NCI-H2029 treated with DMSO at 0.1 percent for 48 hours (cell line): ENCODE measurements at regions not wholly inside any gene's neighbourhood (a gene's known extent, or its start where the extent isn't known, plus 50 kb on each side); places are given as distances from the start of the nearest gene placed in this dataset.

Experiments used
- DNase-seq: peaks from one replicate; lab custom pipeline; 2025; lab: John Stamatoyannopoulos, UW

DNA sequence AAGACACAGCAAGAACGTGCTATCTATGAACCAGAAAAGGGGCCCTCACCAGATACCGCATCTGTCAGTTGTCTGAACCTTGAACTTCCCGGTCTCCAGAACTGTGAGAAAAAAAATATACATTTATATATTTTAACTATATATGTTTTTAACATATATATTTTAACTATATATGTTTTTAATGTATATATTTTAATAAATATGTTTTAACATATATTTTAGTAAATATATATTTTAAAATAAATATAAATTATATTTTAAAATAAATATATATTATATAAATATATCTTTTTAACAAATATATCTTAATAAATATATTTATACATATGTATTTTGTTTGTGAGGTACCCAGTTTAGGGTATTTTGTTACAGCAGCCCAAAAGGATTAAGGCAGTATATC, 958.2 kb upstream of the AUTS2 start:
- no peak for DNase-seq

DNA sequence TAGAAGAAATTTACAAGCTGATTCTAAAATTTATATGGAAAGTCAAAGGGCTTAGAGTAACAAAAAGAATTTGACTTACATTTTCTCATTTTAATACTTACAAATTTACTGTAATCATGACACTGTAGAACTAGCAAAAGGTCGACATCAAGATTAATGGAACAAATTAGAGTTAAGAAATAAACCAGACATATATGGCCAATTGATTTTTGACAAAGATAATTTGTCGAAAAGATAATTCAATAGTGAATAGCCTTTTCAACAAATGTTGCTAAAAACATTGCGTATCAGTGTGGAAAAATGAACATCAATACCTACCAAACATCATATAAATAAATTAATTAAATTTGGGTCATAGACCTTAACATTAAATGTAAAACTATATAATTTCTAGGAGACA, 955.5 kb upstream of the AUTS2 start:
- no peak for DNase-seq

GRCh38 chr7:68663392-68663791, 934.9 kb upstream of the AUTS2 start:
- DNase-seq: no peak

- no peak for DNase-seq
Observed at GRCh38 chr7:68671046-68671445, 927.2 kb upstream of the AUTS2 start.

- DNase-seq: no peak
Observed at GRCh38 chr7:68671671-68672070, 926.6 kb upstream of the AUTS2 start.

GRCh38 chr7:68674826-68675225, 923.4 kb upstream of the AUTS2 start:
- no peak for DNase-seq

- DNase-seq: no peak
Observed at GRCh38 chr7:68676813-68677535, 921.3 kb upstream of the AUTS2 start.

DNA sequence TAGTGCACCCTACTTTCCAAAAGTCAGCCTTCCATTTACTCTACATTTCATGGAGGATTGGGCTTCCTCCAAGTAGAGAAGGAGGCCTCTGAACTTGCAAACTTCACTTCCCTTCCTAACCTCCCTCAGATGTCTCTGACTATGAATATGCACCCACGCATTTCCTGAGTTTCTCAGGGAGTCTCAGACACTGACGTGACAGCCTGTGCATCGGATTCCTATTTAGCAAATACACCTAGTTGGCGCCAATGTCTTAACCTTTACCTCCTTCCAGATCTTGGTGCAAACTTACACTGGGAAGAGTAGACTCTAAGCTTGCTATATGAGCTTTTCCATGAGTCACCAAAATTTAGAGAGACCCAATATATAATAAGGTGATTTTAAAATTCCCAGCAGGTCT, 920.1 kb upstream of the AUTS2 start:
- DNase-seq: no peak

DNA sequence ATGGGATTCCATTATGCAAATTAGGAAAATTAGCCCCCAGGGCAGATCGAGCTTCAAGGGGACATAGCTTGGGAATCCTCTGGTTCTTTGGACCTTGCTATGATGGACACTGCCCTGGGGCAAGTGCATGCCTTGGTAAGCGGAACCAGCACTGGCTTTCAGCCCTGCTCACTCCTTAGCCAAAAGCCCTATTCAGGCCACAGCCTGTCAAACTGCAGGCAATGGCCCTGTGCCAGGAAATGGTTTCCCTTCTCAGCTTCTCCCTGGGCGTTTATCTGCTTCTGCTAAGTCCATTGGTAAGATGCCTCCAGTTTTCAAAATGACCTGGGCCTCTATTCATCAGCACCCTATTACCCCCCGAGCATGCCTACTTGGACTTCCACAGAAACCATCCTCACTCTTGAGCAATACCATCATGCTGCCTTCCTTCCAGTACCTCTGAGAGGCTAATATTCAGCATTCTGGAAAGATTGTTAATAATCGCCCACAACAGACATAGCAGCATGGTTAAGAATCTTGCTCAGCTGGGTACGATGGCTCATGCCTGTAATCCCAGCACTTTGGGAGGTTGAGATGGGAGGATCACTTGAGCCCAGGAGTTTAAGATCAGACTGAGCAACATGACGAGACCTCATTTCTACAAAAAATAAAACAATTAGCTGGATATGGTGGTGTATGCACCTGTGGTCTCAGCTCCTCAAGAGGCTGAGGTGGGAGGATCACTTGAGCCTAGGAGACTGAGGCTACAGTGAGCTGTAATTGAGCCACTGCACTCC, 918.6 kb upstream of the AUTS2 start:
- DNase-seq: peak; percentile 46

- no peak for DNase-seq
Observed at GRCh38 chr7:68680235-68680872, 917.9 kb upstream of the AUTS2 start.

DNA sequence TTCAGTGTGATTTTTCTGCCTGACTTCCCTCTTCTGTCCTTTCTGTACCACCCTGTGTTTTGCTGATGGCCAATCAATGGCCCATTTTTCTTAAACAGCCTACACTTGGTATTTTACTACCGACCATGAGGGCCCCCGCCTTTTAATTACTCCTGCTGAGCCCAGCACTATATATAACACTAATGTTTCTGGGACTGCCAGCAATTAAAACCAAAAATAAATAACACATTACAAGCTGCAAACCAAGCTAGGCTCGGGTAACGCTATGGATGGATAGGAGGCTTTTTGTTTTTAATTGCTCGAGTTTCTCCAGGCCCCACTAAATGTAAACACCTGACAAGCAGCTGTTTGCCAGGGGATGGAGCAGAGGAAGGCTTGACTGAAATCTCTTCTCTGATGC, 915.4 kb upstream of the AUTS2 start:
- peak; percentile 65 for DNase-seq

DNA sequence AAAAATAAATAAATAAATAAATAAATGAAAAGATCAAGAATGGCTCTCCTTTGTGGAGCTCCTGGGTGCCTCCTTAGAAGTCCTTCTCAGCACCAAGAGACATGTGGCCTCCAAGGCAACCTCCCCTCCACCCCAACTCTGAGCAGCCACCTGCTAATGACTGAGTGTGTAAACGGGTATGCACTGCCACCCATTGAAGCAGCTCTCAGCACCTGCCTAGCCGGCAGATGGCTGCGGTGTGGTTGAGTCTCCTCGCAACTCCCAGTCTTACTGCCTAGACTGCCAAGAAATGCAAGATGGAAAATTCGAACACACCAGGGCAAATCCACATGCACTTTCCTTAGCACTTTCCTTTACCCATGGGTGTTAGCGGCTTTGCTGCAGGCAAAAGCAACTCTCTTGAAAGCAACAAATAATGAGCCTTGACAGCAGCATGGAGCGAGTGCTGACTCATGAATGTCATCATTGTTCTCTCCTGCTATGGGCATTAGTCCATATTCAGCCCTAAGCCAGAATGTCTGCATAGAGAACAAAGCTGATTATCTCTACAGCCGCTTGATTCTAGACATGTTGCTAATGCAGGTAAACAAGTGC, 913.9 kb upstream of the AUTS2 start:
- peak; percentile 56 for DNase-seq

- no peak for DNase-seq
Observed at GRCh38 chr7:68684996-68685395, 913.3 kb upstream of the AUTS2 start.

GRCh38 chr7:68688416-68689086, 909.7 kb upstream of the AUTS2 start:
- peak; percentile 87 for DNase-seq

DNA sequence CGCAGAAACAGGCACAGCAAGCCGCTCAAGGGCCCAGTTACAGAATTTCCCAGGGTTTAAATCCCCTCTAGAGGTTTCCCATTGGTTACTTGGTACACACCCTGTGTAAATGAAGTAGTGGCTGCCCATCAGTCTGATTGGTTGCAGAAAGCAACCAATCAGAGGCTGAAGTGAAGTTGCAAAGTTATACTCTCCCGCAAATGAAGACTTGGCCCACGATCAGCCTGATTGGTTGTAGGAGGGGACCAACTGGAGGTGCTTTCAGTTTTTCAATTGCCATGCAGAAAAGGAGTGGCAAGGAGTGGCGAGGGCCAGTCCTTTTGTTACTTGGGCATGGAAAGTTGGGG, 909.2 kb upstream of the AUTS2 start:
- no peak for DNase-seq

DNA sequence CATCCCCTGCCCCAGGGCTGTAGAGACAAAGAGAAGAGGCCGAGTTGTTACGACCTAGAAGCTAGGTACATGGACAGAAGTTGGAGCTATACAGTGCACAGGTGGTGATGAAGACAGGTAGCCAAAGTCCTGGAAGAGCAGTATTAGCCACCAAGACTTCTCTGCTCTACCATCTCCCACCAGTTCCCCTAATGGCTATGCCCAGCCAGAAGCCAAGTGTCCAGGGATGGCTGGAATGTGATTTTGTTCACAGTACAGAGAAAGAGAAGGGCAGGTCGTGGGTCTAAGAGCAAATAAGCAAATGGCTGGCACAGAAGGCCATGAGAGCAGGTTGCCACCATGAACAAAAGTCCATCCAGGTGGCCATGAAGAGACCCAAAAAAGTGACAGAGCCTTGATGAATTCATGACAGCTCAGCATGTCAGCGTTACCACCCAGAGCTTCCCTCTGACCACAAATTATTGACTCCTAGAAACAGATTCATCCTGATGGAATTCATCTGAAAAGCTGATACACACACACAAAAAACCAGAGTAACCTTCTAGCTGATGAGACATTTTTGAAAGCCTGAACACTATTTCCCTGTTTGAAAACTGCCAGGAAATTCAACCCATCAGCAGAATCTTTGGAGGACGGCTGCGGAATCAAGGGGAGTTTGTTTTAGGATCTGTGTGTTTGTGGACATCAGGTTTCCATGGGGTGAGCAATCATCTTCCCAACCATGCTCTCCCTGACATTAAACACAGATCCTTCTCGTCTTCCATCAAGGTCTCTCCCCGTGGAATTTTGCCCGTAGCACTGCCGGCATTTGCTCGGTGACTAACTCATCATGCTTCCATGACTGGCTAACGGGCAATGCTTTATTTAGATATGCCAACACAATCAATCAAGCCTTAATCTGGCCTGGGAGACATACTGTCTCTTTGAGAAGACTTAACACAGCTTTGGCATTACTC, 906.7 kb upstream of the AUTS2 start:
- no peak for DNase-seq

- DNase-seq: no peak
Observed at GRCh38 chr7:68692511-68692910, 905.8 kb upstream of the AUTS2 start.

DNA sequence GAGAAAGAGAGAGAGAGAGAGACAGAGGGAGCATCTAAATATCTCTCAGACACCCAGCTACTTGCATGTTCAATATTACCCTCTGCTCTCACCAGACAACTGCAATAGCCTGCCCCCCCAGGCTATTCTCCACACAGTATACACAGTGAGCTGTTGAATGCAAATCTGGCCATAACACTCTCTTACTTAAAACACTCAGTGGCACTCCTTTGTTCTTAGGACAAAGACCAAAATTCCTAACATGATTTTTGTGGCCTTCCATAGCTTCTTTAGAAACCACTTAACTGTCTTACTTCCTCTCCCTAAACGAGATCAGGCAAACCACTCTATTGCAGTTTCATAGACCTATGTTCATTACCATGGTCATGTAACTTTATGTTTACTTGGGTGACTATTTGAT, 903.6 kb upstream of the AUTS2 start:
- DNase-seq: no peak

GRCh38 chr7:68697796-68698280, 900.4 kb upstream of the AUTS2 start:
- DNase-seq: no peak

GRCh38 chr7:68699090-68699711, 899.1 kb upstream of the AUTS2 start:
- DNase-seq: no peak

- DNase-seq: no peak
Observed at GRCh38 chr7:68700414-68700813, 897.9 kb upstream of the AUTS2 start.
